ENCODE measurements at regions not wholly inside any gene's neighbourhood (a gene's known extent, or its start where the extent isn't known, plus 50 kb on each side); places are given as distances from the start of the nearest gene placed in this dataset.

- no peak overlapping the region for H3K27ac ChIP-seq (ENCODE audit: low read length in 2 of 2)
- ChIA-PET CTCF (no interaction called here), POLR2A (no interaction called here)
- Mint-ChIP-seq H3K4me1 (no peaks in the 10 kb centered on the region), H3K9me3 (ENCODE audit: insufficient read depth) (peaks cover 2% of the 10 kb centered on the region), H3K27me3 (peaks cover 43% of the 10 kb centered on the region), H3K4me3 (no peak overlapping the region), H3K27ac (no peak overlapping the region)
- no CpG with 5 or more reads among the region's 3 CpGs for WGBS (ENCODE audit: insufficient coverage)
- intact Hi-C loops (cut with micrococcal nuclease): no loop called here
- DNase-seq (no peak), ATAC-seq (ENCODE audit: low read depth) (no peak)
- no peak overlapping the region for H2AFZ ChIP-seq (ENCODE audit: insufficient read depth, low read depth, low read length, poor library complexity, severe bottlenecking)
- no peaks in the 10 kb centered on the region for H3K79me2 ChIP-seq (ENCODE audit: control insufficient read depth, insufficient read depth, low read length)
- H3K4me1 ChIP-seq (ENCODE audit: control insufficient read depth in 2 of 2, insufficient read depth in 2 of 2, low read length in 2 of 2): no peaks in the 10 kb centered on the region
- no peak overlapping the region for H3K4me2 ChIP-seq (replicated peaks; ENCODE audit: low read depth, low read length, poor library complexity, severe bottlenecking)
- no peaks in the 10 kb centered on the region for H3K36me3 ChIP-seq (replicated peaks in 1 of 2; ENCODE audit: control extremely low read depth in 1 of 2, control insufficient read depth in 1 of 2, extremely low read depth in 1 of 2, insufficient read depth in 2 of 2, low read length in 1 of 2)
- TF ChIP-seq CTCF (IDR thresholded peaks at IDR 0.05) (no peak), EZH2 (IDR thresholded peaks at IDR 0.05; ENCODE audit: borderline replicate concordance, insufficient read depth, low read depth, low read length, poor library complexity, severe bottlenecking) (no peak)
- H3K9me3 ChIP-seq (ENCODE audit: control extremely low read depth in 1 of 3, control insufficient read depth in 2 of 3, insufficient read depth in 1 of 3, low read length in 2 of 3): peaks cover 0 to 3% (median 2%) of the 10 kb centered on the region in 3 donors
- no peak overlapping the region for H3K9ac ChIP-seq (ENCODE audit: low read length)
- H4K20me1 ChIP-seq (ENCODE audit: control insufficient read depth, insufficient read depth, low read length, poor library complexity, severe bottlenecking): no peaks in the 10 kb centered on the region
- H3K4me3 ChIP-seq (ENCODE audit: control extremely low read depth in 1 of 5, extremely low read depth in 1 of 5, insufficient read depth in 1 of 5, low read depth in 2 of 5, low read length in 4 of 5): no peak overlapping the region
- H3K27me3 ChIP-seq (replicated peaks in 1 of 4; ENCODE audit: control extremely low read depth in 1 of 4, control insufficient read depth in 3 of 4, insufficient read depth in 4 of 4, low read length in 3 of 4): peaks cover 0 to 3% (median 1%) of the 10 kb centered on the region in 4 experiments
Measured at GRCh38 chr14:62206456-62206855, 444.2 kb downstream of the SNAPC1 start.

GRCh38 chr14:62209287-62209899, 447.2 kb downstream of the SNAPC1 start:
- H3K4me1 Mint-ChIP-seq: no peaks in the 10 kb centered on the region
- no peak for TF ChIP-seq EZH2 (IDR thresholded peaks at IDR 0.05; ENCODE audit: borderline replicate concordance, insufficient read depth, low read depth, low read length, poor library complexity, severe bottlenecking)
- no peak for TF ChIP-seq CTCF (IDR thresholded peaks at IDR 0.05)
- H3K4me3 Mint-ChIP-seq: no peak overlapping the region
- CTCF ChIA-PET: no interaction called here
- Histone ChIP-seq H3K9me3 (ENCODE audit: control extremely low read depth in 1 of 3, control insufficient read depth in 2 of 3, insufficient read depth in 1 of 3, low read length in 2 of 3) (peaks cover 0 to 3% (median 2%) of the 10 kb centered on the region in 3 donors), H3K4me3 (ENCODE audit: control extremely low read depth in 1 of 5, extremely low read depth in 1 of 5, insufficient read depth in 1 of 5, low read depth in 2 of 5, low read length in 4 of 5) (no peak overlapping the region), H3K4me1 (ENCODE audit: control insufficient read depth in 2 of 2, insufficient read depth in 2 of 2, low read length in 2 of 2) (no peaks in the 10 kb centered on the region), H3K79me2 (ENCODE audit: control insufficient read depth, insufficient read depth, low read length) (no peaks in the 10 kb centered on the region), H2AFZ (ENCODE audit: insufficient read depth, low read depth, low read length, poor library complexity, severe bottlenecking) (no peak overlapping the region), H3K27ac (ENCODE audit: low read length in 2 of 2) (no peak overlapping the region), H3K4me2 (replicated peaks; ENCODE audit: low read depth, low read length, poor library complexity, severe bottlenecking) (no peak overlapping the region), H3K27me3 (replicated peaks in 1 of 4; ENCODE audit: control extremely low read depth in 1 of 4, control insufficient read depth in 3 of 4, insufficient read depth in 4 of 4, low read length in 3 of 4) (peaks cover 0 to 14% (median 2%) of the 10 kb centered on the region in 4 experiments), H4K20me1 (ENCODE audit: control insufficient read depth, insufficient read depth, low read length, poor library complexity, severe bottlenecking) (no peaks in the 10 kb centered on the region), H3K36me3 (replicated peaks in 1 of 2; ENCODE audit: control extremely low read depth in 1 of 2, control insufficient read depth in 1 of 2, extremely low read depth in 1 of 2, insufficient read depth in 2 of 2, low read length in 1 of 2) (no peaks in the 10 kb centered on the region), H3K9ac (ENCODE audit: low read length) (no peak overlapping the region)
- no peak overlapping the region for H3K27ac Mint-ChIP-seq
- ATAC-seq (ENCODE audit: low read depth): no peak
- POLR2A ChIA-PET: no interaction called here
- 100% methylated on average over 1 of the region's 3 CpGs for WGBS (ENCODE audit: insufficient coverage)
- H3K27me3 Mint-ChIP-seq: peaks cover 53% of the 10 kb centered on the region
- DNase-seq: no peak
- intact Hi-C loops (cut with micrococcal nuclease): no loop called here
- no peaks in the 10 kb centered on the region for H3K9me3 Mint-ChIP-seq (ENCODE audit: insufficient read depth)
